Testis (tissue), 2 donors: ENCODE measurements at regions not wholly inside any gene's neighbourhood (a gene's known extent, or its start where the extent isn't known, plus 50 kb on each side); places are given as distances from the start of the nearest gene placed in this dataset.

Experiments used
- DNase-seq: peaks from one replicate; pipeline ENCODE4 v3.0.0-alpha.2; 2019
- H3K27ac ChIP-seq, 2 donors: fragments of 200-600 bp; sonication (generic); one replicate each; pipeline ENCODE4 v1.5.1; 2019
- H3K27me3 ChIP-seq: fragments of 200-600 bp; sonication (generic); one replicate; pipeline ENCODE4 v1.5.1; 2019
- H3K36me3 ChIP-seq: fragments of 200-600 bp; sonication (generic); one replicate; pipeline ENCODE4 v1.5.1; 2017; ENCODE audit warnings: low read depth; ENCODE audit errors: missing control alignments
- H3K4me1 ChIP-seq: fragments of 200-600 bp; sonication (generic); one replicate; pipeline ENCODE4 v1.5.1; 2019
- H3K4me3 ChIP-seq, 2 donors: fragments of 200-600 bp; sonication (generic); one replicate each; pipeline ENCODE4 v1.5.1; 2017 to 2019
- H3K9me3 ChIP-seq: fragments of 200-600 bp; sonication (generic); one replicate; pipeline ENCODE4 v1.5.1; 2017
- CTCF ChIP-seq, 3 experiments: fragments of 450-650 bp in 2 of 3; fragments of 200-600 bp in 1 of 3; sonication (generic) in 1 of 3; IDR thresholded peaks; one replicate each; pipeline ENCODE4 v1.5.1; 2016 to 2019; ENCODE audit warnings: antibody characterized with exemption in 3 of 3, mild to moderate bottlenecking in 2 of 3, moderate library complexity in 1 of 3
- POLR2A ChIP-seq: fragments of 450-650 bp; IDR thresholded peaks from one replicate; pipeline ENCODE4 v1.6.1; 2017; ENCODE audit warnings: antibody characterized with exemption, mild to moderate bottlenecking, moderate library complexity
- WGBS, 2 donors: methylation state at CpG; one replicate each; pipeline ENCODE4 v1.1.5; 2018; 5-methylcytosine and 5-hydroxymethylcytosine counted together
- intact Hi-C: fragments of 100-400 bp; cut with DNase I; formaldehyde crosslinking; loops from one replicate; pipeline ENCODE4 v1.15.1; 2023; ENCODE audit warnings: low total_unique reads

GRCh38 chr12:18897823-18898222 lies 159.9 kb downstream of the CAPZA3 start:
- no peaks in the 10 kb centered on the region for H3K36me3 ChIP-seq
- H3K4me1 ChIP-seq, result no peaks in the 10 kb centered on the region
- 78 to 87% methylated on average over 5 of the region's 5 CpGs for WGBS, 2 donors
- intact Hi-C loops, result no loop called here
- no peak for DNase-seq
- H3K4me3 ChIP-seq, result no peak overlapping the region
- TF ChIP-seq CTCF (IDR thresholded peaks at IDR 0.05), result no peak
- no peak for TF ChIP-seq POLR2A
- no peaks in the 10 kb centered on the region for H3K27me3 ChIP-seq
- no peak overlapping the region for H3K27ac ChIP-seq
- H3K9me3 ChIP-seq, result no peaks in the 10 kb centered on the region

- DNase-seq, result no peak
Observed at GRCh38 chr12:18898470-18898869, 160.6 kb downstream of the CAPZA3 start.

GRCh38 chr12:18899162-18899561 lies 161.2 kb downstream of the CAPZA3 start:
- no peak for DNase-seq
- H3K27me3 ChIP-seq, result no peaks in the 10 kb centered on the region
- H3K36me3 ChIP-seq, result no peaks in the 10 kb centered on the region
- H3K4me1 ChIP-seq, result no peaks in the 10 kb centered on the region
- TF ChIP-seq CTCF (IDR thresholded peaks at IDR 0.05), result no peak
- TF ChIP-seq POLR2A, result no peak
- intact Hi-C loops, result no loop called here
- H3K9me3 ChIP-seq, result no peaks in the 10 kb centered on the region
- no peak overlapping the region for H3K4me3 ChIP-seq
- H3K27ac ChIP-seq, result no peak overlapping the region
- WGBS, 2 donors, result 93 to 97% methylated on average over 3 of the region's 3 CpGs

More at GRCh38 chr12:18898470-18898869, 160.6 kb downstream of the CAPZA3 start:
- H3K27me3 ChIP-seq, result no peaks in the 10 kb centered on the region
- no peaks in the 10 kb centered on the region for H3K9me3 ChIP-seq
- H3K27ac ChIP-seq, result no peak overlapping the region
- H3K4me3 ChIP-seq, result no peak overlapping the region
- intact Hi-C loops, result no loop called here
- 88 to 96% methylated on average over 2 of the region's 2 CpGs for WGBS, 2 donors
- TF ChIP-seq CTCF (IDR thresholded peaks at IDR 0.05) (no peak), POLR2A (no peak)
- no peaks in the 10 kb centered on the region for H3K4me1 ChIP-seq
- H3K36me3 ChIP-seq, result no peaks in the 10 kb centered on the region

GRCh38 chr12:18899678-18900317 lies 161.9 kb downstream of the CAPZA3 start:
- Histone ChIP-seq H3K27me3 (no peaks in the 10 kb centered on the region), H3K36me3 (no peaks in the 10 kb centered on the region), H3K9me3 (no peaks in the 10 kb centered on the region), H3K4me3 (no peak overlapping the region), H3K27ac (no peak overlapping the region), H3K4me1 (no peaks in the 10 kb centered on the region)
- 89 to 96% methylated on average over 8 of the region's 8 CpGs for WGBS, 2 donors
- no peak for TF ChIP-seq CTCF (IDR thresholded peaks at IDR 0.05)
- no peak for TF ChIP-seq POLR2A
- intact Hi-C loops, result no loop called here
- no peak for DNase-seq

GRCh38 chr12:18905134-18905533 lies 167.2 kb downstream of the CAPZA3 start:
- intact Hi-C loops, result no loop called here

More at GRCh38 chr12:18905134-18905533, 167.2 kb downstream of the CAPZA3 start:
- TF ChIP-seq CTCF (IDR thresholded peaks at IDR 0.05) (no peak), POLR2A (no peak)
- Histone ChIP-seq H3K27ac (no peak overlapping the region), H3K4me1 (no peaks in the 10 kb centered on the region), H3K27me3 (no peaks in the 10 kb centered on the region), H3K36me3 (no peaks in the 10 kb centered on the region), H3K9me3 (no peaks in the 10 kb centered on the region), H3K4me3 (no peak overlapping the region)
- 71 to 77% methylated on average over 2 of the region's 2 CpGs for WGBS, 2 donors
- no peak for DNase-seq
